Esophagus muscularis mucosa (tissue), 4 donors: ENCODE measurements at regions not wholly inside any gene's neighbourhood (a gene's known extent, or its start where the extent isn't known, plus 50 kb on each side); places are given as distances from the start of the nearest gene placed in this dataset.

Experiments
- EP300 ChIP-seq: sonication (generic); formaldehyde crosslinking; IDR thresholded peaks from one replicate; pipeline ENCODE4 v1.6.1; 2017; ENCODE audit warnings: antibody characterized with exemption
- POLR2A ChIP-seq: fragments of 450-650 bp; IDR thresholded peaks from one replicate; pipeline ENCODE4 v1.6.1; 2017; ENCODE audit warnings: antibody characterized with exemption, moderate library complexity, mild to moderate bottlenecking, low read depth
- POLR2AphosphoS5 ChIP-seq, 2 donors: sonication (generic); formaldehyde crosslinking; IDR thresholded peaks; one replicate each; pipeline ENCODE4 v1.6.1; 2017; ENCODE audit warnings: antibody characterized with exemption in 2 of 2
- TF ChIP-seq, protein P1 (sequence below), 3 experiments: fragments of 200-600 bp in 2 of 3; fragments of 450-650 bp in 1 of 3; sonication (generic) in 2 of 3; IDR thresholded peaks; one replicate each; pipeline ENCODE4 v1.5.1; 2017 to 2019; ENCODE audit warnings: antibody characterized with exemption in 3 of 3, mild to moderate bottlenecking in 2 of 3, moderate library complexity in 1 of 3

GRCh38 chr11:69918938-69919650, 99.9 kb upstream of the FGF3 start:
- TF ChIP-seq POLR2AphosphoS5 (IDR thresholded peaks at IDR 0.05), result no peak
- TF ChIP-seq, protein P1, sequence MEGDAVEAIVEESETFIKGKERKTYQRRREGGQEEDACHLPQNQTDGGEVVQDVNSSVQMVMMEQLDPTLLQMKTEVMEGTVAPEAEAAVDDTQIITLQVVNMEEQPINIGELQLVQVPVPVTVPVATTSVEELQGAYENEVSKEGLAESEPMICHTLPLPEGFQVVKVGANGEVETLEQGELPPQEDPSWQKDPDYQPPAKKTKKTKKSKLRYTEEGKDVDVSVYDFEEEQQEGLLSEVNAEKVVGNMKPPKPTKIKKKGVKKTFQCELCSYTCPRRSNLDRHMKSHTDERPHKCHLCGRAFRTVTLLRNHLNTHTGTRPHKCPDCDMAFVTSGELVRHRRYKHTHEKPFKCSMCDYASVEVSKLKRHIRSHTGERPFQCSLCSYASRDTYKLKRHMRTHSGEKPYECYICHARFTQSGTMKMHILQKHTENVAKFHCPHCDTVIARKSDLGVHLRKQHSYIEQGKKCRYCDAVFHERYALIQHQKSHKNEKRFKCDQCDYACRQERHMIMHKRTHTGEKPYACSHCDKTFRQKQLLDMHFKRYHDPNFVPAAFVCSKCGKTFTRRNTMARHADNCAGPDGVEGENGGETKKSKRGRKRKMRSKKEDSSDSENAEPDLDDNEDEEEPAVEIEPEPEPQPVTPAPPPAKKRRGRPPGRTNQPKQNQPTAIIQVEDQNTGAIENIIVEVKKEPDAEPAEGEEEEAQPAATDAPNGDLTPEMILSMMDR (IDR thresholded peaks at IDR 0.05), result peak; percentile 82 to 88 (median 88)
- TF ChIP-seq POLR2A, result no peak
- TF ChIP-seq EP300, result no peak
